Osteocyte (in vitro differentiated cells): ENCODE measurements at regions not wholly inside any gene's neighbourhood (a gene's known extent, or its start where the extent isn't known, plus 50 kb on each side); places are given as distances from the start of the nearest gene placed in this dataset.

Source experiments
- DNase-seq: peaks from one replicate; pipeline ENCODE4 v3.0.0; 2021; ENCODE audit warnings: mixed read lengths; ENCODE audit not compliant: unreplicated experiment; ENCODE audit errors: extremely low spot score
- H3K27ac Mint-ChIP-seq: one replicate; pipeline ENCODE4 v1.8.0; 2021; ENCODE audit warnings: mild to moderate bottlenecking, mixed read lengths; ENCODE audit not compliant: unreplicated experiment
- H3K27me3 Mint-ChIP-seq: one replicate; pipeline ENCODE4 v1.8.0; 2021; ENCODE audit warnings: mixed read lengths; ENCODE audit not compliant: unreplicated experiment
- H3K36me3 Mint-ChIP-seq: one replicate; pipeline ENCODE4 v1.8.0; 2021; ENCODE audit warnings: mixed read lengths; ENCODE audit not compliant: unreplicated experiment
- H3K4me1 Mint-ChIP-seq: one replicate; pipeline ENCODE4 v1.8.0; 2021; ENCODE audit warnings: mixed read lengths; ENCODE audit not compliant: unreplicated experiment
- H3K4me3 Mint-ChIP-seq: one replicate; pipeline ENCODE4 v1.8.0; 2021; ENCODE audit warnings: mild to moderate bottlenecking, moderate library complexity, mixed read lengths; ENCODE audit not compliant: unreplicated experiment
- H3K9me3 Mint-ChIP-seq: one replicate; pipeline ENCODE4 v1.8.0; 2021; ENCODE audit warnings: mixed read lengths; ENCODE audit not compliant: unreplicated experiment
- CTCF ChIP-seq: fragments of 200-600 bp; sonication (generic); IDR thresholded peaks from 2 replicates; pipeline ENCODE4 v1.5.0; 2021; ENCODE audit warnings: antibody characterized with exemption, mild to moderate bottlenecking, moderate library complexity

DNA sequence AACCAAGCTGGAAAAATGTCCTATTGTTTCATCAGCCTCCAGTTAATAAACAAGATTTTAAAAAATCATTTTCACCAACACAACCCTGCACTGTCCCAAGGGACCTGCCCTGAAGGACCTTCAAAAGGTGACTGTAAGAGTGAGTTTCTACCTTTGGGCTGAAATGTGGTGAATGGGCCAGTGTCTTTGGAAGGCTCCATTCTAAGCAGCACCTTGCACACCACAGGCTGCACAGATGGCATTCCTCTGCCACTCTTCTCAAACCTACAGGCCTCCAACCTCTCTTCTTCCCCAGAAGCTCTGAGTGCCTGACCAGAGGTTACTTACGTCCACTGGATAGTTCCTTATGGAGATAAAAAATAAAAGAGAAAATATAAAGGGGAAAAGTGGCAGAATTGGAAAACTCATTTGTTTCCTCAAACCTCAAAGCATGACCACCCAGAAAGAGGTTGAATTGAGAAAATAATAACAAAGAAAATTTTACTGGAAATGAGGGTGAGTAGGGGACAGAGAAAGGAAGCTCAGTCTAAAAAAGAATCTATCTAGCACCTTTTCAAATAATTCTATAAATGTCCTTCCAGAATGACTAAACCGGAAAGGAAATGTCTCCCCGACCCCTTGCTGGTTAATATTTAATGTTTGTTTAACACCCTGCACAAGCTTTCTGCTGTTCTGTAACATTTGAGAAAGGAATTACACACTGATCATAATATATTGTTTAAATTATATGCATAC is 175.7 kb downstream of the METTL4 start:
- peaks cover 2% of the 10 kb centered on the region for H3K27me3 Mint-ChIP-seq
- H3K4me1 Mint-ChIP-seq = peaks cover 11% of the 10 kb centered on the region
- H3K36me3 Mint-ChIP-seq = no peaks in the 10 kb centered on the region
- H3K4me3 Mint-ChIP-seq = no peak overlapping the region
- H3K27ac Mint-ChIP-seq = no peak overlapping the region
- no peak for TF ChIP-seq CTCF
- H3K9me3 Mint-ChIP-seq = no peaks in the 10 kb centered on the region
- DNase-seq = no peak

GRCh38 chr18:2396162-2396505 is 175.2 kb downstream of the METTL4 start:
- no peak for DNase-seq
- Mint-ChIP-seq H3K27me3 (peaks cover 5% of the 10 kb centered on the region), H3K4me1 (peaks cover 11% of the 10 kb centered on the region), H3K9me3 (peaks cover 3% of the 10 kb centered on the region), H3K36me3 (no peaks in the 10 kb centered on the region), H3K27ac (no peak overlapping the region), H3K4me3 (no peak overlapping the region)
- no peak for TF ChIP-seq CTCF

DNA sequence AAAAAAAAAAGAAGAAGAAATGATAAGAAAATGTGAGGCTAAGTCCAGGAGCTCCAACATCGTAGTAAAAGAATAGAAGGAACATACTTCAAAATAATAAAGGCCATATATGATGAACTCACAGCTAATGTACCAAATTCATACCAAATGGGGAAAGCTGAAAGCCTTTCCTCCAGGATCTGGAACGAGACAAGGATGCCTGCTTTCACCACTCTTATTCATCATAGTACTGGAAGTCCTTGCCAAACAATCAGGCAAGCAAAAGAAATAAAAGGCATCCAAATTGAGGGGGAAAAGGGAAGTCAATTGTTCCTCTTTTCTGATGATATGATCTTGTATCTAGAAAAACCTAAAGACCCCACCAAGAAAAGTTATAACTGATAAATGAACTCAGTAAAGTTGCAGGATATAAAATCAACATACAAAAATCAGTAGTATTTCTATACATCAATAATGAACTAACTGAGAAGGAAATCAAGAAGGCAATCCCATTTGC is 170.6 kb downstream of the METTL4 start:
- no peak for TF ChIP-seq CTCF
- H3K27me3 Mint-ChIP-seq = peaks cover 5% of the 10 kb centered on the region
- no peak overlapping the region for H3K27ac Mint-ChIP-seq
- H3K36me3 Mint-ChIP-seq = peaks cover 1% of the 10 kb centered on the region
- no peak overlapping the region for H3K4me3 Mint-ChIP-seq
- peaks cover 4% of the 10 kb centered on the region for H3K4me1 Mint-ChIP-seq
- peaks cover 10% of the 10 kb centered on the region for H3K9me3 Mint-ChIP-seq
- DNase-seq = no peak

DNA sequence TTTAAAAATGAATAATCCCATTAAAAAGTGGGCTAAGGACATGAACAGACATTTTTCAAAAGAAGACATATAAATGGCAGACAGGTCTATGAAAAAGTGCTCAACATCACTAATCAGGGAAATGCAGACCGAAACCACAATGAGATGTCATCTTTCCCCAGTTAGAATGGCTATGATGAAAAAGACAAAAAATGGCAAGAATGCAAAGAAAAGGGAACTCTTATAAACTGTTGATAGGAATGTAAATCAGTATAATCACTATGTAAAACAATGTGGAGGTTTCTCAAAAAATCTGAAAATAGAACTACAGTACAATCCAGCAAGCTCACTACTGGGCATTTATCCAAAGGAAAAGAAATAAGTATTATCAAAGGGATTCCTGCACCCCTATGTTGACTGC is 169.2 kb downstream of the METTL4 start:
- Mint-ChIP-seq H3K4me3 (no peak overlapping the region), H3K9me3 (peaks cover 10% of the 10 kb centered on the region), H3K4me1 (no peaks in the 10 kb centered on the region), H3K36me3 (peaks cover 1% of the 10 kb centered on the region), H3K27ac (no peak overlapping the region), H3K27me3 (peaks cover 5% of the 10 kb centered on the region)
- DNase-seq = no peak
- TF ChIP-seq CTCF = no peak

DNA sequence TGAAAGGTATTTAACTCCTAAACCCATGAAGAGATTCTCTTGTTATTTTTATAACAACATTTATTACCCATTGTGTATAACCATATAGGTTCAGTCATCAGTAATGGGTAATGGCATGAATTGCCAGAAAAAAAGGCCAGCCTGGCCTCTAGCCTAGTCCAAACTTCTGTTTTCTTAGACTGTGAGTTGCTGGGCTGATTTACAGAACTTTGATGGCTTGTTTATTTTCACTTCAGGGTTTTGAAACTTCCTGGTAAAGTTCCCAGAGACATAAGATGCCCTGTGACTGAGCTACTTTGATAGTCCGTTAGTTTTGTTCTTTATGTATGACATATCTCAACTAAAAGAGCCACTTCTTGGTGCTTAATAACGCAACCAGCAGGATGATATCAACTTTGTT is 164.8 kb downstream of the METTL4 start:
- Mint-ChIP-seq H3K9me3 (peaks cover 5% of the 10 kb centered on the region), H3K4me1 (no peaks in the 10 kb centered on the region), H3K27ac (no peak overlapping the region), H3K4me3 (no peak overlapping the region), H3K36me3 (peaks cover 1% of the 10 kb centered on the region), H3K27me3 (no peaks in the 10 kb centered on the region)
- TF ChIP-seq CTCF = no peak
- DNase-seq = no peak
